GM23248 (cell line): ENCODE measurements at regions not wholly inside any gene's neighbourhood (a gene's known extent, or its start where the extent isn't known, plus 50 kb on each side); places are given as distances from the start of the nearest gene placed in this dataset.

Source experiments
- EZH2 ChIP-seq: fragments of 200-600 bp; sonication (generic); IDR thresholded peaks from 2 replicates; pipeline ENCODE4 v1.6.1; 2018; ENCODE audit warnings: antibody characterized with exemption, mild to moderate bottlenecking; ENCODE audit not compliant: insufficient read depth, poor library complexity, severe bottlenecking
- EZH2phosphoT487 ChIP-seq: fragments of 200-600 bp; sonication (generic); IDR thresholded peaks from 2 replicates; pipeline ENCODE4 v1.6.1; 2018; ENCODE audit warnings: antibody characterized with exemption, moderate library complexity, mild to moderate bottlenecking, low read depth; ENCODE audit not compliant: insufficient read depth

DNA sequence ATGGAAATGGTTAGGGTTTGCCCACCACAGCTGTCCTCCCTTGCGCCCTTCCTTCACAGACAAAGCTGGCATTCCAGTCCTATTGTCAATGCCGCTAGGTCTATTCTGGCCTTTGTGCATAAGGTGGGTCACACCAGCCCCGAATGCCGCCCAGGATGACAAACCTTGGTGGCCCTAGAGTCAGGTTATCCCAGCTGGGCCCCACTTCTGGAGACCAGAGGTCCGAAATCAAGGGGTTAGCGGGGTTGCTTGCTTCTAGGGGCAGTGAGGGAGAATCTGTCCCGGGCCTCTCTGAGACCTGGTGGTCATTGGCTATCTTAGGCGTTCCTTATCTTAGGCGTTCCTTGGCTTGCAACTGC, 472.1 kb downstream of the SOX9 start:
- TF ChIP-seq EZH2 (no peak), EZH2phosphoT487 (no peak)
